IPS-NIHi7 (cell line): ENCODE measurements at regions not wholly inside any gene's neighbourhood (a gene's known extent, or its start where the extent isn't known, plus 50 kb on each side); places are given as distances from the start of the nearest gene placed in this dataset.

Experiments used
- DNase-seq: peaks from one replicate; pipeline ENCODE4 v3.0.0; 2012; ENCODE audit warnings: mixed read lengths; ENCODE audit errors: extremely low spot score

GRCh38 chr7:52486267-52486666, 549.2 kb upstream of the POM121L12 start:
- no peak for DNase-seq

- no peak for DNase-seq
These were observed 553.4 kb upstream of the POM121L12 start for GRCh38 chr7:52482076-52482475.

GRCh38 chr7:52481571-52481970, 553.9 kb upstream of the POM121L12 start:
- DNase-seq = no peak

- DNase-seq = no peak
These were observed 555.4 kb upstream of the POM121L12 start for GRCh38 chr7:52479990-52480389.

GRCh38 chr7:52475001-52475582, 560.3 kb upstream of the POM121L12 start:
- DNase-seq = no peak

- no peak for DNase-seq
These were observed 561.7 kb upstream of the POM121L12 start for GRCh38 chr7:52473756-52474155.

GRCh38 chr7:52472006-52472620, 563.3 kb upstream of the POM121L12 start:
- DNase-seq = no peak

GRCh38 chr7:52465216-52465615, 570.2 kb upstream of the POM121L12 start:
- no peak for DNase-seq

- DNase-seq = no peak
These were observed 572.1 kb upstream of the POM121L12 start for GRCh38 chr7:52463341-52463740.

GRCh38 chr7:52462474-52462873, 573.0 kb upstream of the POM121L12 start:
- DNase-seq = no peak

- DNase-seq = no peak
These were observed 579.9 kb upstream of the POM121L12 start for GRCh38 chr7:52455571-52455970.

- no peak for DNase-seq
These were observed 584.6 kb upstream of the POM121L12 start for GRCh38 chr7:52450816-52451215.

GRCh38 chr7:52447581-52448180, 587.8 kb upstream of the POM121L12 start:
- no peak for DNase-seq

GRCh38 chr7:52436278-52436677, 599.2 kb upstream of the POM121L12 start:
- no peak for DNase-seq

- no peak for DNase-seq
These were observed 604.2 kb upstream of the POM121L12 start for GRCh38 chr7:52431082-52431815.

GRCh38 chr7:52423251-52423650, 612.2 kb upstream of the POM121L12 start:
- DNase-seq = no peak

- DNase-seq = no peak
These were observed 622.4 kb upstream of the POM121L12 start for GRCh38 chr7:52413051-52413450.

GRCh38 chr7:52410032-52410431, 625.4 kb upstream of the POM121L12 start:
- no peak for DNase-seq

- DNase-seq = no peak
These were observed 628.6 kb upstream of the POM121L12 start for GRCh38 chr7:52406808-52407207.

GRCh38 chr7:52382731-52383130, 652.7 kb upstream of the POM121L12 start:
- DNase-seq = no peak

- no peak for DNase-seq
These were observed 665.5 kb upstream of the POM121L12 start for GRCh38 chr7:52369922-52370321.

GRCh38 chr7:52365349-52365748, 670.1 kb upstream of the POM121L12 start:
- no peak for DNase-seq

- DNase-seq = no peak
These were observed 672.9 kb upstream of the POM121L12 start for GRCh38 chr7:52362521-52362920.
